Umbilical cord (tissue), 1 donor: ENCODE measurements at regions not wholly inside any gene's neighbourhood (a gene's known extent, or its start where the extent isn't known, plus 50 kb on each side); places are given as distances from the start of the nearest gene placed in this dataset.

Source experiments
- DNase-seq: peaks from one replicate; pipeline ENCODE4 v3.0.0-alpha.2; 2015; ENCODE audit warnings: low spot score

- no peak for DNase-seq
Measured at GRCh38 chr16:11401161-11402050, 56.1 kb downstream of the RMI2 start.

GRCh38 chr16:11402051-11402744, 56.9 kb downstream of the RMI2 start:
- no peak for DNase-seq

GRCh38 chr16:11402745-11403533, 57.7 kb downstream of the RMI2 start:
- DNase-seq = no peak

GRCh38 chr16:11403534-11403795, 58.2 kb downstream of the RMI2 start:
- no peak for DNase-seq

GRCh38 chr16:11403920-11404319, 58.7 kb downstream of the RMI2 start:
- DNase-seq = no peak

GRCh38 chr16:11404603-11405002, 59.3 kb downstream of the RMI2 start:
- DNase-seq = no peak

- no peak for DNase-seq
Measured at GRCh38 chr16:11405331-11406176, 60.3 kb downstream of the RMI2 start.

DNA sequence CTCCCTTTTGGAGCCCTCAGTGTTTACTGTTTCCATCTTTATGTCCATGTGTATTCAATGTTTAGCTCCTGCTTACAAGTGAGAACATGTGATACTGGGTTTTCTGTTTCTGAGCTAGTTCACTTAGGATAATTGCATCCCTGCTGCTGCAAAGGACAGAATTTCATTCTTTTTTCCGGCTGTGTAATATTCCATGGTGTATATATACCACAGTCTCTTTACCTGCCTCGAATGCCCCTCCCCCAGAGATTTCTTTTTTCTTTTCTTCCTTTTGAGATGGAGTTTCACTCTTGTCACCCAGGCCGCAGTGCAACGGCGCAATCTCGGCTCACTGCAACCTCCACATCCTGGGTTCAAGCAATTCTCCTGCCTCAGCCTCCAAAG, 60.9 kb downstream of the RMI2 start:
- no peak for DNase-seq

DNA sequence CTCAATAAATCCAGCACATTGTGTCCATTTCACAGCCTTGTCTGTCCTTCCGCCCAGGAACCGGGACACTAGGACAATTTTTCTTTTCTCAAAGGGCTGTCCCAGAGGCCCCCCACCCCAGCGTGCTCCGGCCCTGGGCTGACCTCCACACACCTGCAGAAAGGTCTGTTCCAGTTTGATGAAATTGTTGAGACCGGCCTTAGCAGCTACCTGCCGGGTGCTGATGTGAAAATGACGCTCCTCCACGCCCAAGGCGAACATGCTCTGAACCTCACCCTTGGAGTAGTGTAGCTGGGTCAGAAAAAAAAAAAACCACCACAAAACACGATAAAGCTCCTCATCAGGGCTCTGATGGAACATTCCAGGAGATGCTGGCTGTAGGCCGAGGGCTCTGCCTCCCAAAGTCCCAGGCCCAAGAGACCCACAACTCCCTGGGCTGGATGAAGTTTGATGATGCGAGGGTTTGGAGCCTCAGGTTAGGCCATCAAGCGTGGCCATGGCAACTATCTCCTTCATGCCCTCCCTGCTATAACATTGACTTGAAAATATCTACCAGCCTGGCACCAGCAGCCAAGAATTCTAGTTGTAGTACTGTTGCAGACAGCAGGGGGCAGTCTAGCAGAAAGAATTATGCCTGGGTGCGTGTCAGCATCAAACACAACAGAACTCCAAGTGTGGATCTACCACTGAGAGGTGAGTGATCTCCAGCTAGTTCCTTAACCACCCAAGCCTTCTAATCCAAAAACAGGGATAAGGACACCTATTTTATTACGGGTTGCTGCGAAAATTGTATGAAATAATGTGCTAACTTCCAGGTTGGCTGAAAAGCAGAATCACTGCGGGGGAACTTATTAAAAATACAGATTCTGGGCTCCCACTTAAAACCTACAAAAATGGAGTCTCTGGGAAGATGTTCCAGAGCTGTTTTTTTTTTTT, 62.1 kb downstream of the RMI2 start:
- DNase-seq = peak; percentile 69

GRCh38 chr16:11408216-11408615, 63.0 kb downstream of the RMI2 start:
- DNase-seq = no peak

DNA sequence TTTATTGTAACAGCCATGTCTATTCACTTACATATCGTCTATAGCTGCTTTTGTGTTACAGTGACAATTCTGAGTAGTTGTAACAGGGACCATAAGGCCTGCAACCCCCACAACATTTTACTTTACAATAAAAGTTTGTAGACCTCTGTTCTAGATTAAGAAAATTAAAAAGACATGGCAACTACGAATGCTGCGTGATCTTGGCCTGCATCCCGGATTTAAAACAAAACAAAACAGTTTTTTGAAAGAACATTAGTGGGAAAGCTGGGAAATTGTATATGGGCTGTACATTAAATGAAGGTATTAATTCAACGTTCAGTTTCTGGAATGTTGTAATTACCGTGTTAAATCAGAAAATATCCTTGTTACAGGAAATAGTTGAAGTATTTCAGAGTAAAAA, 64.1 kb downstream of the RMI2 start:
- no peak for DNase-seq

DNA sequence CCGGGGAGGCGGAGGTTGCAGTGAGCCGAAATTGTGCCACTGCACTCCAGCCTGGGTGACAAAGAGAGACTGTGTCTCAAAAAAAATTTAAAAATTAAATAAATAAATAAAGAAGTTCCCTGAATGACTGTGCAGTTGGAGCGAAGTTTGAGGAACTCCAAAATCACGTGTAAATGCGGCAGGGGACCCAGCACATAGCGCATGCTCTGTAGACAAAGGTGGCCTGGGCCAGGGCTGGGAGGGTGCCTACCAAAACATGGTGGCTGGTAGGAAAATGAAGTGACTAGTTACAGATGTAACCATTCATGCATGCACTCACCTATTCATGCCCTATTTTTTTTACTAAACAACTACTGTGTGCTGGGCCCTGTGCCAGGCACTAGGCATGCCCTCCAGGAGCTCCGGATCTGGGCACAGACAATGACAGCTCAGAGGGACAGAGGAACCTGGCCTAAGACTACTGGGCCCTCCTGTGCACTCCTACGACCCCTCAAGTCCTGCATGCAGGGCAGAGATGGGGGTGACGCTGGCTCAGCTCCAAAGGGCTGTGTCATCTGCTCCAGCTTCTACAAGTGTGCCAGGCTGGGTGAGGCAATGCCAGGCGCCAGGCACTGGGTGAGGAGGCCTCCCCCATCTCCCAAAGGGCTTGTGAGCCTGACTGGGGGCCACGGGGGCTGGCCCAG, 65.3 kb downstream of the RMI2 start:
- no peak for DNase-seq

- DNase-seq = no peak
Measured at GRCh38 chr16:11411059-11411550, 65.8 kb downstream of the RMI2 start.

DNA sequence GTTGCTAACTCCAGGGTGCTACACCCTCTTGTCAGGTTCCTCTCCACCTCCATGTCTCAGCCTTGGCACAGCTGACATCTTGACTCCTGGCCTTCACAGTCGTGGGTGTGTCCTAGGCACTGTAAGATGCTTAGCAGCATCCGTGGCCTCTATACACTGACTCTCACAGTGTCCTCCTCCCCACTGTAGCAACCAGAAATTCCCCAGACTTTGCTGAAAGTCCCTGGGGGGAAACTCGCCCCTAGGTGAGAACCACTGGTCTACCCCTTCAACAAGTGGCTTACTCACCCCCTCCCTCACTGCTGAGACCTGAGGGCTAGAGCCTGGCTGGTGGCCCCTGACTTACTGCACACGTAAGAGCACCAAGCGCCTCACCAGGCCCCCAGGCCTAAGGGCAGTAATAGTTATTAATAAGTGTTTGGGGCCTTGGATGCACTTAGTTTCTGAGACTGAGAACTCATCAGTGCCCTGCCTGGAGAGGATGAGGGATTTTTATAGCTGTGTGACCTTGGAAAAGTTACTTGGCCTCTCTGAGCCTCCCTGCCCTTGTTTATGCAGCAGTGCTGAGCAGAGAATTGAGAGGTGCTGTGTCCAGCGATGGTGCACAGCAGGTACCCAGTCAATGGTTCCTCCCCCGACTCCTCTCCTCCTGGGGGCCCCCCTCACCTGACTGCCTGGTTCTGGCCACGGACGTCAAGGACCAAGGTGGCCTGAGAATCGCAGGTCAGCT, 67.1 kb downstream of the RMI2 start:
- no peak for DNase-seq

DNA sequence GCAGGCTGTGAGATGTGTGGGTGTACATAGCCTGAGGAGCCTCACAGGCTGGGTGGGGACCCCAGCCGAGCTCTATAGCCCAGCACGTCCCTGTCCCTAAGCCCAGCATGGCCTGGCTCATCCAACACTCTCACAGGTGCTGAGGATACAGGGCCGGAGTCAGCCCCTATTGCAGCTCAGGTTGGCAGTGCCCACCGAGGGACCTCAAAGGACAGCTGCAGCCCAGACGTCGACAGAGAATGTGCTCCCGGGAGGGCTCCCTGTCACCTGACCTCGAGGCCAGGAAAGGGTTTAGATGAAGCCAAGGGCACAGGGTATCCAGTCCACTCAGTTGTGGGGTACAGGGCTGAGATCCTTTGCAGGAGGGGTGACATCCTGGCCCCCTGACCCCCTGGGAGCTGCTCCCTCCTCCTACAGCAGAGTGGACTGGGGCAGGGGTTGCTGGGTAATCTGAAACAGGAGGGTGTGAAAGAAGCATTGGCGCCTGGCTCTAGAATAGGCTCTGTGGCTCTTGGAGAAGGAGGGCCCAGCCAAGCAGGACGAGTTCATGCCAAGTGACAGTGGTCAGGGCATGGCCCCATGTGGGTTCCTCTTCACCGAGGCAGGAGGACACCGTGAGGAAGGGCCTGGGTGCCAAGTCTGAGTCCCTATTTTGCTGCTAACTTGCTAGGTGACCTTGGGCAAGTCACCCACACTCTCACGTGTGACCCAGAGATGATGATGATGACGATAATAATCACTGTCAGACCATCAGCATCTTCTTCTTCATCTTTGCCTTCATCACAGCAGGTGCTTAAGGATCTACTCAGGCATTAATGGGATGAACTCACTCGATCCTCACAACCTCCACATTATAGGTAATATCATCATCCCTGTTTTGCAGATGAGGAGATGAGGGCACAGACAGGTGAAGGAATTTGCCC, 68.0 kb downstream of the RMI2 start:
- DNase-seq = no peak

- DNase-seq = no peak
Measured at GRCh38 chr16:11413907-11414595, 68.8 kb downstream of the RMI2 start.
